ENCODE measurements at regions not wholly inside any gene's neighbourhood (a gene's known extent, or its start where the extent isn't known, plus 50 kb on each side); places are given as distances from the start of the nearest gene placed in this dataset.

- DNase-seq (no peak), ATAC-seq (no peak)
- H3K36me3 ChIP-seq, result no peaks in the 10 kb centered on the region
- H3K9me3 ChIP-seq, result peaks cover 18% of the 10 kb centered on the region
- TF ChIP-seq CTCF (IDR thresholded peaks at IDR 0.05), result no peak
- no peak overlapping the region for H3K4me3 ChIP-seq
- intact Hi-C loops (cut with DNase I), result no loop called here
- no peak overlapping the region for H3K27ac ChIP-seq
- H3K27me3 ChIP-seq, result no peaks in the 10 kb centered on the region
- H3K4me1 ChIP-seq, result no peaks in the 10 kb centered on the region
Observed at GRCh38 chr2:145957929-145958328, 1438.0 kb upstream of the ZEB2 start.

DNA sequence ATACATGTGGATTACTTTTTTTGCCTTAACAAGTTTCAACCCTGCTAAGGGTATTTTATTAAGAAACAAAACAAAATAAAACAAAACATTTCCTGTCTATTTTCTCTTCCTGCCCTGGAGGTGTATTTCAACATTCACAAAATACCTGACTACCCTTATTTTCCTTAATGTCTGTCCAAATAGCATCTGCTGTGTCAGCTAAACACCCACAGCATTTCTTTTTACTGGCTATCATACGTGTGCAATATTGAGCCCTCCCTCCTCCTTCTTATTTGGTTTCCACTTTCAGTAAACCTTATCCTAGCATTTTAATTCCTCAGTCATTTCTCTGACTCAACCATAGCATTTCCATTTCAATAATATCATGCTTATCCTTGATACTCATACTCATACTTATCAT is 1420.0 kb upstream of the ZEB2 start:
- Histone ChIP-seq H3K27ac (no peak overlapping the region), H3K4me3 (no peak overlapping the region), H3K9me3 (no peaks in the 10 kb centered on the region), H3K27me3 (no peaks in the 10 kb centered on the region), H3K4me1 (no peaks in the 10 kb centered on the region), H3K36me3 (no peaks in the 10 kb centered on the region)
- no peak for TF ChIP-seq CTCF (IDR thresholded peaks at IDR 0.05)
- ATAC-seq, result no peak
- intact Hi-C loops (cut with DNase I), result no loop called here
- no peak for DNase-seq

DNA sequence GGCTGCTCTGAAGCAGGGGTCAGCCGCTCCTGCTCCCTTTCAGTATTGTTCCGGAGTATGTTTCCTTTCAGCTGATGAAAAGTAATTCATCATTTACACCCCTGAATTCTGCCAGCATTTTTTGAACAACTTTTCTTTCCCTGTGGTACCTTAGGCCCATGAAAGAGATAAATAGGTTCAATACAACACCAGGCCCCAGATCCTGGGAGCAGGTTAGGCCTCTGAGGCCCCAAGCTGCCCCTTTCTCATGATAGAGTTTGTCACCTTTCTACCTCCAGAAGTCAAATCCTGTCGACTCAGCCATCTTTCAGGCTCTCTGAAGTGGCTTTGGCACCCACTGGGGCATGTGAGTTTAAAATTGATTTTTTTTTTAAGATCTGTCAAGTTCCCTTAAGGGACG is 1415.1 kb upstream of the ZEB2 start:
- H3K27me3 ChIP-seq, result no peaks in the 10 kb centered on the region
- intact Hi-C loops (cut with DNase I), result no loop called here
- ATAC-seq, result no peak
- H3K36me3 ChIP-seq, result no peaks in the 10 kb centered on the region
- no peak for TF ChIP-seq CTCF (IDR thresholded peaks at IDR 0.05)
- H3K9me3 ChIP-seq, result no peaks in the 10 kb centered on the region
- H3K27ac ChIP-seq, result no peak overlapping the region
- DNase-seq, result no peak
- H3K4me3 ChIP-seq, result no peak overlapping the region
- H3K4me1 ChIP-seq, result no peaks in the 10 kb centered on the region

DNA sequence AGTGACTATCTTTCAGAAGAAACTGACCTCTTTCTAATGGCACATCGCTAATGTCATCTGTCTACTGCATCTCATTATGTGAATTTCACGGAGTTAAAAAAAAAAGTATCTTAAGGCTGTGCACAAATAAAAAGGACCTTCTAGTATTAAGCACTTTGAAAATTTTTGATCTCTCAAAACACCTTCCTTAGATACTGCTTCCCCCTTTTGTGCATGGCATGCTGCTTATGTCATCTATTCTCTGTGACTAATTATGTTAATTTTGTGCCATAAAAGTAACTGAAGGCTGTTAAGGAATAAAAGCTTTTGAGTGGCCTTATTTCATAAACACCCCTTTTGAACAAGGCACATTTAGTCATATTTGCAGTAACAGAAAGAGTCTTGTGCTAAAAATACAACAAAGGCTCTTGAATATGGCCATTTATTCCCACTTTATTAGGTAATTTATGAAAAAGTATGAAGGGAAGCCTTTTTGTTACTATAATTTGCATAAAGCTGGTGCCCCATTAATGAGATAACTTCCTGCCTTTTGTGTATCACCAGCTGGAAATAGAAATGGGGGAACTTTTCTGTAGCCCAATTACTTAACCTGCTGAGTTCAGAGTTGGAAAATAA is 1412.0 kb upstream of the ZEB2 start:
- Histone ChIP-seq H3K4me1 (no peaks in the 10 kb centered on the region), H3K27ac (no peak overlapping the region), H3K4me3 (no peak overlapping the region), H3K27me3 (no peaks in the 10 kb centered on the region), H3K9me3 (no peaks in the 10 kb centered on the region), H3K36me3 (no peaks in the 10 kb centered on the region)
- no peak for TF ChIP-seq CTCF (IDR thresholded peaks at IDR 0.05)
- no peak for DNase-seq
- ATAC-seq, result no peak
- intact Hi-C loops (cut with DNase I), result no loop called here

DNA sequence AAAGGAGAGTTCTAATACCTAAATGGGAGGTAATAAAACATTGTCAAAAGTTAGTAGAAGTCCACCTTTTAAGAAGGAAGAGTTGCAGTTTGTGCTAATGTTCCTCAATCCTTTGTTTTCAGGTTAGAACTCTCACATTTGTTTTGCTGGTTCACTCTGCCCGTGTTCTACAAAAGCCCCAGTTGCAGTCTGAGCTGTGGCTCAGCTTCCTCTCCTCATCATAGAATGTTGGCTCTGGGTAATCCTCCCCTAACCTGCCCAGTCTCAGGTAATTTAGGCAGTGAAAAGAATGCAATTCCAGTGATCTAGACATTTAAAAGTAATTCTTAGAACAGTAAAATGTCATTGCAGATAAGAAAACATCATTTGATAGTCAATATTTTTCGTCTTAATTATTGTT is 1410.4 kb upstream of the ZEB2 start:
- DNase-seq (no peak), ATAC-seq (no peak)
- Histone ChIP-seq H3K9me3 (no peaks in the 10 kb centered on the region), H3K4me1 (no peaks in the 10 kb centered on the region), H3K27me3 (no peaks in the 10 kb centered on the region), H3K4me3 (no peak overlapping the region), H3K27ac (no peak overlapping the region), H3K36me3 (no peaks in the 10 kb centered on the region)
- intact Hi-C loops (cut with DNase I), result no loop called here
- TF ChIP-seq CTCF (IDR thresholded peaks at IDR 0.05), result no peak
